Kidney epithelial cell (primary cell): ENCODE measurements at regions not wholly inside any gene's neighbourhood (a gene's known extent, or its start where the extent isn't known, plus 50 kb on each side); places are given as distances from the start of the nearest gene placed in this dataset.

Experiments used
- DNase-seq: peaks from one replicate; pipeline ENCODE4 v3.0.0-alpha.2; 2010; ENCODE audit warnings: low read depth
- H3K27me3 ChIP-seq: 2 replicates; pipeline ENCODE4 v1.6.0; 2011; ENCODE audit warnings: low read length; ENCODE audit not compliant: control insufficient read depth, insufficient read depth
- H3K36me3 ChIP-seq: 2 replicates; pipeline ENCODE4 v1.5.1; 2011; ENCODE audit warnings: low read length; ENCODE audit not compliant: control insufficient read depth, insufficient read depth
- H3K4me3 ChIP-seq: 2 replicates; pipeline ENCODE4 v1.5.1; 2011; ENCODE audit warnings: low read depth, mild to moderate bottlenecking, control low read depth, low read length
- CTCF ChIP-seq: IDR thresholded peaks from 2 replicates; pipeline ENCODE4 v1.5.1; 2011; ENCODE audit warnings: mild to moderate bottlenecking, moderate library complexity, low read length, control low read depth, inconsistent platforms; ENCODE audit not compliant: insufficient read depth, poor library complexity, severe bottlenecking

- no peak for DNase-seq
- TF ChIP-seq CTCF = no peak
- Histone ChIP-seq H3K36me3 (no peaks in the 10 kb centered on the region), H3K4me3 (no peak overlapping the region), H3K27me3 (no peaks in the 10 kb centered on the region)
These were observed 106.0 kb downstream of the ADAMTS15 start for GRCh38 chr11:130554241-130555055.

GRCh38 chr11:130555251-130555841 lies 106.9 kb downstream of the ADAMTS15 start:
- TF ChIP-seq CTCF = no peak
- no peak for DNase-seq
- H3K27me3 ChIP-seq = no peaks in the 10 kb centered on the region
- H3K4me3 ChIP-seq = no peak overlapping the region
- no peaks in the 10 kb centered on the region for H3K36me3 ChIP-seq

GRCh38 chr11:130560000-130560780 lies 111.7 kb downstream of the ADAMTS15 start:
- Histone ChIP-seq H3K36me3 (no peaks in the 10 kb centered on the region), H3K4me3 (no peak overlapping the region), H3K27me3 (no peaks in the 10 kb centered on the region)
- DNase-seq = no peak
- no peak for TF ChIP-seq CTCF

- H3K36me3 ChIP-seq = no peaks in the 10 kb centered on the region
- no peak for TF ChIP-seq CTCF
- no peak for DNase-seq
- no peaks in the 10 kb centered on the region for H3K27me3 ChIP-seq
- no peak overlapping the region for H3K4me3 ChIP-seq
These were observed 112.3 kb downstream of the ADAMTS15 start for GRCh38 chr11:130560781-130561109.

- DNase-seq = no peak
- Histone ChIP-seq H3K27me3 (no peaks in the 10 kb centered on the region), H3K36me3 (no peaks in the 10 kb centered on the region), H3K4me3 (no peak overlapping the region)
- no peak for TF ChIP-seq CTCF
These were observed 113.0 kb downstream of the ADAMTS15 start for GRCh38 chr11:130561441-130561881.
